GM23338 (cell line): ENCODE measurements at regions not wholly inside any gene's neighbourhood (a gene's known extent, or its start where the extent isn't known, plus 50 kb on each side); places are given as distances from the start of the nearest gene placed in this dataset.
A peak's percentile ranks its signal among the peaks of the same experiment; 100 is the strongest.

Source experiments
- ATAC-seq: fragments of 200-7000 bp; cut with Tn5 transposase; 3 replicates; pipeline ENCODE4 v1.9.1; 2020
- DNase-seq: peaks from one replicate; pipeline ENCODE4 v3.0.0-alpha.2; 2015; ENCODE audit warnings: low spot score
- H2AFZ ChIP-seq: fragments of 200-600 bp; sonication (generic); 2 replicates; pipeline ENCODE4 v1.8.0; 2016; ENCODE audit warnings: antibody characterized with exemption, mild to moderate bottlenecking, moderate library complexity
- H3F3A ChIP-seq: fragments of 200-600 bp; sonication (generic); replicated peaks from 2 replicates; pipeline ENCODE4 v1.8.0; 2017; ENCODE audit warnings: antibody characterized with exemption, mixed run types, low read depth
- H3K27ac ChIP-seq: fragments of 200-600 bp; sonication (generic); 2 replicates; pipeline ENCODE4 v1.6.1; 2016; ENCODE audit warnings: low read depth
- H3K27me3 ChIP-seq: fragments of 200-600 bp; sonication (generic); 2 replicates; pipeline ENCODE4 v1.8.0; 2016; ENCODE audit warnings: mild to moderate bottlenecking, mixed run types, moderate library complexity; ENCODE audit not compliant: insufficient read depth
- H3K36me3 ChIP-seq: fragments of 200-600 bp; sonication (generic); 2 replicates; pipeline ENCODE4 v1.8.0; 2016; ENCODE audit warnings: mild to moderate bottlenecking; ENCODE audit not compliant: insufficient read depth
- H3K4me1 ChIP-seq: fragments of 200-600 bp; sonication (generic); 2 replicates; pipeline ENCODE4 v1.8.0; 2016; ENCODE audit warnings: mild to moderate bottlenecking, moderate library complexity; ENCODE audit not compliant: insufficient read depth
- H3K4me2 ChIP-seq: fragments of 200-600 bp; sonication (generic); 2 replicates; pipeline ENCODE4 v1.7.1; 2017; ENCODE audit warnings: mixed run types
- H3K4me3 ChIP-seq: fragments of 200-600 bp; sonication (generic); 2 replicates; pipeline ENCODE4 v1.6.1; 2016; ENCODE audit warnings: mixed run types
- H3K79me2 ChIP-seq: fragments of 200-600 bp; sonication (generic); replicated peaks from 2 replicates; pipeline ENCODE4 v1.8.0; 2017; ENCODE audit warnings: mild to moderate bottlenecking; ENCODE audit not compliant: insufficient read depth
- H3K9me2 ChIP-seq: fragments of 200-600 bp; sonication (generic); 2 replicates; pipeline ENCODE4 v1.8.0; 2017; ENCODE audit not compliant: insufficient read depth
- H4K20me1 ChIP-seq: fragments of 200-600 bp; sonication (generic); replicated peaks from 2 replicates; pipeline ENCODE4 v1.8.0; 2017; ENCODE audit warnings: mild to moderate bottlenecking; ENCODE audit not compliant: insufficient read depth
- H3K27ac Mint-ChIP-seq: 2 replicates; pipeline ENCODE4 v1.8.0; 2020; ENCODE audit warnings: inconsistent platforms, mild to moderate bottlenecking, moderate library complexity, mixed read lengths
- H3K27me3 Mint-ChIP-seq: 3 replicates; pipeline ENCODE4 v1.8.0; 2022; ENCODE audit warnings: low read depth, mild to moderate bottlenecking, moderate library complexity, mixed read lengths, inconsistent platforms; ENCODE audit not compliant: insufficient read depth, poor library complexity
- H3K36me3 Mint-ChIP-seq: 3 replicates; pipeline ENCODE4 v1.8.0; 2021; ENCODE audit warnings: low read depth, mild to moderate bottlenecking, inconsistent platforms, moderate library complexity, mixed read lengths
- H3K4me1 Mint-ChIP-seq: 3 replicates; pipeline ENCODE4 v1.8.0; 2020; ENCODE audit warnings: mild to moderate bottlenecking, inconsistent platforms, mixed read lengths
- H3K4me3 Mint-ChIP-seq: 3 replicates; pipeline ENCODE4 v1.8.0; 2021; ENCODE audit warnings: moderate library complexity, mild to moderate bottlenecking, inconsistent platforms, mixed read lengths
- H3K9me3 Mint-ChIP-seq: 3 replicates; pipeline ENCODE4 v1.8.0; 2020; ENCODE audit warnings: moderate library complexity, mild to moderate bottlenecking, inconsistent platforms, mixed read lengths
- CREB1 ChIP-seq: fragments of 250-450 bp; sonication (Bioruptor Pico); IDR thresholded peaks from 2 replicates; pipeline ENCODE4 v1.5.0; 2020; ENCODE audit warnings: low read depth, mild to moderate bottlenecking, moderate library complexity
- CTCF ChIP-seq, 2 experiments: fragments of 200-600 bp in 1 of 2; sonication (generic) in 1 of 2; conservative IDR thresholded peaks; 2 replicates each; pipeline versions ENCODE4 v1.5.1 to v1.6.1; 2016 to 2017; ENCODE audit warnings: antibody characterized with exemption in 2 of 2, low read depth in 2 of 2, mild to moderate bottlenecking in 2 of 2, moderate library complexity in 1 of 2
- ETS1 ChIP-seq: IDR thresholded peaks from 2 replicates; pipeline ENCODE4 v1.6.1; 2016; ENCODE audit warnings: antibody characterized with exemption
- EZH2 ChIP-seq: fragments of 200-600 bp; sonication (generic); IDR thresholded peaks from one replicate; pipeline ENCODE4 v1.8.0; 2017; ENCODE audit warnings: antibody characterized with exemption, mild to moderate bottlenecking, low read depth; ENCODE audit not compliant: unreplicated experiment
- EZH2phosphoT487 ChIP-seq: fragments of 200-600 bp; sonication (generic); IDR thresholded peaks from one replicate; pipeline ENCODE4 v1.8.1; 2018; ENCODE audit warnings: antibody characterized with exemption; ENCODE audit not compliant: unreplicated experiment
- JUNB ChIP-seq: IDR thresholded peaks from one replicate; pipeline ENCODE4 v1.6.1; 2016; ENCODE audit warnings: antibody characterized with exemption; ENCODE audit not compliant: unreplicated experiment
- NANOG ChIP-seq: IDR thresholded peaks from 2 replicates; pipeline ENCODE4 v1.6.1; 2016; ENCODE audit warnings: antibody characterized with exemption, borderline replicate concordance
- REST ChIP-seq: IDR thresholded peaks from one replicate; pipeline ENCODE4 v1.6.1; 2018; ENCODE audit warnings: antibody characterized with exemption; ENCODE audit not compliant: unreplicated experiment
- STAT1 ChIP-seq: IDR thresholded peaks from one replicate; pipeline ENCODE4 v1.6.1; 2016; ENCODE audit warnings: antibody characterized with exemption; ENCODE audit not compliant: unreplicated experiment
- ZNF114 ChIP-seq: fragments of 250-450 bp; sonication (Bioruptor Pico); IDR thresholded peaks from 2 replicates; pipeline ENCODE4 v1.5.0; 2020; ENCODE audit warnings: mild to moderate bottlenecking, moderate library complexity
- ZNF331 ChIP-seq: fragments of 250-450 bp; sonication (Bioruptor Pico); IDR thresholded peaks from 2 replicates; pipeline ENCODE4 v1.5.0; 2020; ENCODE audit warnings: low read depth, mild to moderate bottlenecking, moderate library complexity

GRCh38 chr1:244114892-244115291, 63.8 kb downstream of the ZBTB18 start:
- Histone ChIP-seq H3K27ac (no peak overlapping the region), H3K4me3 (no peak overlapping the region), H3K79me2 (no peaks in the 10 kb centered on the region), H3K27me3 (no peaks in the 10 kb centered on the region), H3K4me1 (peaks cover 7% of the 10 kb centered on the region), H3F3A (no peaks in the 10 kb centered on the region), H3K9me2 (peaks cover 3% of the 10 kb centered on the region; the same call in 1 of the 2 replicates), H3K4me2 (no peak overlapping the region), H2AFZ (no peak overlapping the region), H3K36me3 (no peaks in the 10 kb centered on the region), H4K20me1 (no peaks in the 10 kb centered on the region)
- no peaks in the 10 kb centered on the region for H3K36me3 Mint-ChIP-seq
- TF ChIP-seq ZNF331, result no peak
- peak in 1 of 2 experiments; percentile 47; a peak in 2 of 4 replicates for TF ChIP-seq CTCF (conservative IDR thresholded peaks at IDR 0.05; ENCODE audit: low read depth in 2 of 2)
- TF ChIP-seq JUNB, result no peak
- TF ChIP-seq EZH2, result no peak
- TF ChIP-seq STAT1, result no peak
- no peak for TF ChIP-seq REST
- H3K27ac Mint-ChIP-seq, result no peak overlapping the region
- DNase-seq (no peak), ATAC-seq (no peak)
- H3K9me3 Mint-ChIP-seq, result 0 out of 3 replicates have a peak, but pooled peaks cover 3% of the 10 kb centered on the region
- no peak overlapping the region for H3K4me3 Mint-ChIP-seq
- H3K27me3 Mint-ChIP-seq, result peaks cover 5% of the 10 kb centered on the region
- H3K4me1 Mint-ChIP-seq, result peaks cover 15% of the 10 kb centered on the region; the same call in 2 of the 3 replicates

- no peaks in the 10 kb centered on the region for H3F3A ChIP-seq
- Mint-ChIP-seq H3K4me3 (no peak overlapping the region), H3K27me3 (peaks cover 6% of the 10 kb centered on the region), H3K9me3 (0 out of 3 replicates have a peak, but pooled peaks cover 3% of the 10 kb centered on the region), H3K27ac (no peak overlapping the region), H3K36me3 (no peaks in the 10 kb centered on the region), H3K4me1 (peaks cover 15% of the 10 kb centered on the region; the same call in 2 of the 3 replicates)
- DNase-seq, result no peak
- no peak overlapping the region for H3K4me2 ChIP-seq
- no peaks in the 10 kb centered on the region for H3K79me2 ChIP-seq
- no peaks in the 10 kb centered on the region for H3K27me3 ChIP-seq
- H3K4me3 ChIP-seq, result no peak overlapping the region
- ATAC-seq, result no peak
- H3K27ac ChIP-seq, result no peak overlapping the region
- H3K36me3 ChIP-seq, result no peaks in the 10 kb centered on the region
- no peak overlapping the region for H2AFZ ChIP-seq
- H3K4me1 ChIP-seq, result peaks cover 7% of the 10 kb centered on the region
- peaks cover 3% of the 10 kb centered on the region; the same call in 1 of the 2 replicates for H3K9me2 ChIP-seq
- no peaks in the 10 kb centered on the region for H4K20me1 ChIP-seq
- TF ChIP-seq STAT1 (no peak), REST (no peak), ETS1 (no peak), ZNF114 (CRISPR knock-in tag) (no peak), JUNB (no peak), EZH2 (no peak), ZNF331 (no peak), CREB1 (CRISPR knock-in tag) (no peak), NANOG (no peak), EZH2phosphoT487 (no peak)
These were observed 65.9 kb downstream of the ZBTB18 start for GRCh38 chr1:244116946-244117345.
